ENCODE measurements at regions not wholly inside any gene's neighbourhood (a gene's known extent, or its start where the extent isn't known, plus 50 kb on each side); places are given as distances from the start of the nearest gene placed in this dataset.

DNA sequence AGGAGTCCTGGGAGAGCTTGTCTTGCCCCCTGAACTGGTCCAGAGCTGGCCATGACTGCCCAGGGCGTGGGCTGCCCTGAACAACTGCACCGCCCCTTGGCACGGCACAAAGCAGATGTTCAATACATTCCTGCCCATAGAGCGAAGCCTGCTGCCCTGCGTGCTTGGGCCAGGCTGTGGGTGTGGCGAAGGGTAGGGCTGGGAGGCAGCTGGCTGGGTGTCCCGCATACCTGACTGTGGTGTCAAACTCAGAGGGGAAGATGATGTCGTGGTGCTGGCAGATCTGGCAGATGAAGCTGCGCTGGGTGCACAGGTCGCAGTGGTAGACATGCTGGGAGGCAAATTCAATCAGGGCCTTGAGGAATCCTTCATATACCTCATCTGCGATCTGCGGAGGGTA is 124.2 kb upstream of the SMURF2 start:
- ChIA-PET POLR2A (no interaction called here), CTCF (interaction anchor here (2.2 kb wide), 1 partner anchor 10 kb away, joined by 7 read pairs; no protein-coding TSS in a partner anchor)
- H3K4me3 ChIP-seq (ENCODE audit: low read depth, low read length): no peak overlapping the region
- TF ChIP-seq CTCF (IDR thresholded peaks at IDR 0.05; ENCODE audit: insufficient read depth, low read depth, low read length): no peak
- H3K27me3 ChIP-seq (ENCODE audit: control insufficient read depth, insufficient read depth, low read length): no peaks in the 10 kb centered on the region
- DNase-seq (ENCODE audit: low read depth): no peak
- H3K36me3 ChIP-seq (ENCODE audit: control insufficient read depth, insufficient read depth, low read length): peaks cover 11% of the 10 kb centered on the region

- DNase-seq (ENCODE audit: low read depth): no peak
- Histone ChIP-seq H3K4me3 (ENCODE audit: low read depth, low read length) (no peak overlapping the region), H3K27me3 (ENCODE audit: control insufficient read depth, insufficient read depth, low read length) (no peaks in the 10 kb centered on the region), H3K36me3 (ENCODE audit: control insufficient read depth, insufficient read depth, low read length) (peaks cover 11% of the 10 kb centered on the region)
- no peak for TF ChIP-seq CTCF (IDR thresholded peaks at IDR 0.05; ENCODE audit: insufficient read depth, low read depth, low read length)
- POLR2A ChIA-PET: no interaction called here
- CTCF ChIA-PET: interaction anchor here (2.2 kb wide), 1 partner anchor 8 kb away, joined by 7 read pairs; no protein-coding TSS in a partner anchor
Measured at GRCh38 chr17:64785011-64785421, 122.9 kb upstream of the SMURF2 start.

DNA sequence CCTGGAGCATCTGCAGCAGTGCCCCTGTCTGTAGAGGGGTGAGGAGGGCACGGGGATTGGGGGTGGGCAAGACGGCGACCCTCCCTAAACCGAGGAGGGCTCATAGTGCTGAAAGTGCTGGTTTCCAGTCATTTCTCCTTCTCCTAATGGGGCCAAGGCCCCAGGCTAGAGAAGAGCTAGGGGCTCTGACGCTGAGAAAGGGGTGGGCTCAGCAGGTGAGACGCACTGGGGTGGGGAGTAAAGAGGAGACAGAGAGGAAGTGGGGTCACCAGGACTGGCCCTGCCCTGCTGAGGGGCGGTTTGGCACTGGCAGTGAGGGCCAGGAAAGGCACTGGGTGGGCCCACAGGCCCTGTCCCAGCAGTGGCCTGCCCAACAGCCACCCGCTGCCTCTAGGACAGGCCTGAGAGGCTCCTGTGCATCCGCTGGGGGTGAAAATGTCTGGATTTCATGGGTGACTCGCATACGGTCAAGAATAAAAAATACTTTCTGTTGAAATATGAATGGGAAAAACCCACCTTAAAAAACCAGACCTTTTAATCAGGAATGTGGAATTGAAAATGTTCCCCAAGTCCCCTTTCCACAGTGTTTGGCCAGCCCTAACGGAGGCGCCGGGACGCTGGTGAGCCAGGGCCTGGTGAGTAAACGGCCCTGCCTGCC is 122.4 kb upstream of the SMURF2 start:
- Histone ChIP-seq H3K36me3 (ENCODE audit: control insufficient read depth, insufficient read depth, low read length) (peaks cover 11% of the 10 kb centered on the region), H3K27me3 (ENCODE audit: control insufficient read depth, insufficient read depth, low read length) (no peaks in the 10 kb centered on the region), H3K4me3 (ENCODE audit: low read depth, low read length) (no peak overlapping the region)
- no peak for DNase-seq (ENCODE audit: low read depth)
- ChIA-PET POLR2A (no interaction called here), CTCF (interaction anchor here (2.2 kb wide), 1 partner anchor 8 kb away, joined by 7 read pairs; no protein-coding TSS in a partner anchor)
- no peak for TF ChIP-seq CTCF (IDR thresholded peaks at IDR 0.05; ENCODE audit: insufficient read depth, low read depth, low read length)

- no peak for DNase-seq (ENCODE audit: low read depth)
- no peak for TF ChIP-seq CTCF (IDR thresholded peaks at IDR 0.05; ENCODE audit: insufficient read depth, low read depth, low read length)
- peaks cover 1% of the 10 kb centered on the region; the same call in 1 of the 2 replicates for H3K27me3 ChIP-seq (ENCODE audit: control insufficient read depth, insufficient read depth, low read length)
- peaks cover 11% of the 10 kb centered on the region for H3K36me3 ChIP-seq (ENCODE audit: control insufficient read depth, insufficient read depth, low read length)
- ChIA-PET POLR2A (no interaction called here), CTCF (interaction anchor here (0.6 kb wide), 1 partner anchor 538 kb away, joined by 3 read pairs; no protein-coding TSS in a partner anchor)
- H3K4me3 ChIP-seq (ENCODE audit: low read depth, low read length): no peak overlapping the region
Measured at GRCh38 chr17:64783556-64784352, 121.6 kb upstream of the SMURF2 start.

- no peak overlapping the region for H3K4me3 ChIP-seq (ENCODE audit: low read depth, low read length)
- ChIA-PET POLR2A (no interaction called here), CTCF (interaction anchor here (0.6 kb wide), 1 partner anchor 539 kb away, joined by 3 read pairs; no protein-coding TSS in a partner anchor)
- H3K36me3 ChIP-seq (ENCODE audit: control insufficient read depth, insufficient read depth, low read length): peaks cover 11% of the 10 kb centered on the region
- no peak for TF ChIP-seq CTCF (IDR thresholded peaks at IDR 0.05; ENCODE audit: insufficient read depth, low read depth, low read length)
- H3K27me3 ChIP-seq (ENCODE audit: control insufficient read depth, insufficient read depth, low read length): peaks cover 1% of the 10 kb centered on the region; the same call in 1 of the 2 replicates
- DNase-seq (ENCODE audit: low read depth): no peak
Measured at GRCh38 chr17:64783031-64783461, 120.9 kb upstream of the SMURF2 start.

Measured in BJ (cell line).